ENCODE measurements at regions not wholly inside any gene's neighbourhood (a gene's known extent, or its start where the extent isn't known, plus 50 kb on each side); places are given as distances from the start of the nearest gene placed in this dataset.

- H2BK12ac ChIP-seq (ENCODE audit: low read length), result no peak overlapping the region
- no peak overlapping the region for H4K8ac ChIP-seq (ENCODE audit: low read depth, low read length)
- no peaks in the 10 kb centered on the region for H3K9me3 ChIP-seq (ENCODE audit: insufficient read depth, low read depth, low read length)
- no peaks in the 10 kb centered on the region for H3K79me1 ChIP-seq (ENCODE audit: low read length)
- H3K18ac ChIP-seq (ENCODE audit: low read length), result no peak overlapping the region
- H2BK120ac ChIP-seq (ENCODE audit: insufficient read depth, low read length, poor library complexity), result no peak overlapping the region
- no peak overlapping the region for H2AFZ ChIP-seq (ENCODE audit: insufficient read depth, low read length, poor library complexity)
- H3K4ac ChIP-seq (ENCODE audit: low read depth, low read length), result no peak overlapping the region
- H3K4me2 ChIP-seq (ENCODE audit: low read length), result no peak overlapping the region
- H3K36me3 ChIP-seq (ENCODE audit: control insufficient read depth in 1 of 2, insufficient read depth in 2 of 2, low read length in 2 of 2), result no peaks in the 10 kb centered on the region
- H4K91ac ChIP-seq (ENCODE audit: low read depth, low read length), result no peak overlapping the region
- H2AK5ac ChIP-seq (ENCODE audit: low read length), result no peak overlapping the region
- no peaks in the 10 kb centered on the region for H3K27me3 ChIP-seq (ENCODE audit: insufficient read depth, low read length)
- no peak overlapping the region for H3K27ac ChIP-seq (ENCODE audit: low read depth, low read length)
- H3K14ac ChIP-seq (ENCODE audit: low read length), result no peak overlapping the region
- no peak for DNase-seq
- no peak overlapping the region for H3K23ac ChIP-seq (ENCODE audit: low read length)
- H3K79me2 ChIP-seq (ENCODE audit: control insufficient read depth, insufficient read depth, low read length, poor library complexity), result no peaks in the 10 kb centered on the region
- no peak overlapping the region for H4K12ac ChIP-seq (ENCODE audit: low read depth, low read length)
- H3K9ac ChIP-seq (ENCODE audit: low read length), result no peak overlapping the region
- no peak overlapping the region for H2BK5ac ChIP-seq (ENCODE audit: low read depth, low read length, poor library complexity)
- H3K4me1 ChIP-seq (ENCODE audit: control insufficient read depth in 1 of 2, insufficient read depth in 2 of 2, low read length in 2 of 2), result no peaks in the 10 kb centered on the region
- no peak overlapping the region for H3K4me3 ChIP-seq (ENCODE audit: low read depth, low read length)
Observed at GRCh38 chr4:66629927-66630326, 915.4 kb downstream of the CENPC start.

DNA sequence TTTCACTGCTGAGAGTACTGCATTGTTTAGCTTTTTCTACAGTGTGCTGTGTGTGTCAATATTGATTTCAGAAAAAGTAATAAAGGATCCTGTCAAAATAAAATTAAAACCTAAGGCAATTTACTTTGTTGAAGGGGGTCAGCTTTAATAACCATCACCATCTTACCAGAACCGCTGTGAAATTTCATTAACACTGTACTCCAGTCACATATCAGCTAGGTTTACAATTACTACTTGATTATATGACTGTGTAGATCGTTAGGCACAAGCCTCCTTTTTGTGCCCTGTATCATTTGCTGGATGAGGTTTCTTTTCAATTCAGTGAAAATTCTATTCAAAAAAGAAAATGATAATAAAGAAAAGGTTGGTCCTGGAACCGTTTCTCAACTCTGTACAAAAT is 917.2 kb downstream of the CENPC start:
- no peak overlapping the region for H4K12ac ChIP-seq (ENCODE audit: low read depth, low read length)
- no peak overlapping the region for H2BK5ac ChIP-seq (ENCODE audit: low read depth, low read length, poor library complexity)
- no peak overlapping the region for H2AK5ac ChIP-seq (ENCODE audit: low read length)
- H3K79me1 ChIP-seq (ENCODE audit: low read length), result no peaks in the 10 kb centered on the region
- no peak overlapping the region for H3K9ac ChIP-seq (ENCODE audit: low read length)
- no peak overlapping the region for H2AFZ ChIP-seq (ENCODE audit: insufficient read depth, low read length, poor library complexity)
- no peak for DNase-seq
- no peak overlapping the region for H3K4me2 ChIP-seq (ENCODE audit: low read length)
- H3K18ac ChIP-seq (ENCODE audit: low read length), result no peak overlapping the region
- no peak overlapping the region for H3K14ac ChIP-seq (ENCODE audit: low read length)
- no peak overlapping the region for H2BK120ac ChIP-seq (ENCODE audit: insufficient read depth, low read length, poor library complexity)
- no peak overlapping the region for H2BK12ac ChIP-seq (ENCODE audit: low read length)
- no peaks in the 10 kb centered on the region for H3K79me2 ChIP-seq (ENCODE audit: control insufficient read depth, insufficient read depth, low read length, poor library complexity)
- H3K36me3 ChIP-seq (ENCODE audit: control insufficient read depth in 1 of 2, insufficient read depth in 2 of 2, low read length in 2 of 2), result no peaks in the 10 kb centered on the region
- H3K4me3 ChIP-seq (ENCODE audit: low read depth, low read length), result no peak overlapping the region
- no peak overlapping the region for H4K8ac ChIP-seq (ENCODE audit: low read depth, low read length)
- WGBS (ENCODE audit: extremely low coverage, insufficient coverage, insufficient read length), result no CpG with 5 or more reads among the region's 3 CpGs
- H3K23ac ChIP-seq (ENCODE audit: low read length), result no peak overlapping the region
- H3K9me3 ChIP-seq (ENCODE audit: insufficient read depth, low read depth, low read length), result no peaks in the 10 kb centered on the region
- no peaks in the 10 kb centered on the region for H3K4me1 ChIP-seq (ENCODE audit: control insufficient read depth in 1 of 2, insufficient read depth in 2 of 2, low read length in 2 of 2)
- H3K27me3 ChIP-seq (ENCODE audit: insufficient read depth, low read length), result no peaks in the 10 kb centered on the region
- no peak overlapping the region for H4K91ac ChIP-seq (ENCODE audit: low read depth, low read length)
- no peak overlapping the region for H3K4ac ChIP-seq (ENCODE audit: low read depth, low read length)
- H3K27ac ChIP-seq (ENCODE audit: low read depth, low read length), result no peak overlapping the region

DNA sequence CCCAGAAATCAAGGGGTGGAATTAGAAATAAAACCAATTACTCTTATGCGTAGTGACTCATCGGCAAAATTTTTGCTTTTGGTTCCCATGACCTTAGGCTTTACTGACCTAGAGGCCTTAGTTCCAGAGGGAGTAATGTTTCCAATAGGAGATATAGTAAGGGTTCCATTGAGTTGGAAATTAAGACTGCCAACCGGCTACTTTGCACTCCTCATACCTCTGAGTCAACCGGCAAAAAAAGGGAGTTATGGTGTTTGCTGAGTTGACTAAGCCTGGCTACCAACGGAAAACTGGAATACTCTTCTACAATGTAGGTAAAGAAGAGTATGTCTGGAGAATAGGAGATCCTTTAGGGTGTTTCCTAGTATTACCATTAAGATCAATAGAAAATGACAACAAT is 919.8 kb downstream of the CENPC start:
- no peak overlapping the region for H3K27ac ChIP-seq (ENCODE audit: low read depth, low read length)
- H3K9me3 ChIP-seq (ENCODE audit: insufficient read depth, low read depth, low read length), result no peaks in the 10 kb centered on the region
- no peak overlapping the region for H2BK12ac ChIP-seq (ENCODE audit: low read length)
- H3K9ac ChIP-seq (ENCODE audit: low read length), result no peak overlapping the region
- no CpG with 5 or more reads among the region's 5 CpGs for WGBS (ENCODE audit: extremely low coverage, insufficient coverage, insufficient read length)
- no peak overlapping the region for H4K8ac ChIP-seq (ENCODE audit: low read depth, low read length)
- no peak overlapping the region for H3K4ac ChIP-seq (ENCODE audit: low read depth, low read length)
- no peak overlapping the region for H3K4me3 ChIP-seq (ENCODE audit: low read depth, low read length)
- no peak overlapping the region for H3K14ac ChIP-seq (ENCODE audit: low read length)
- no peak overlapping the region for H2AK5ac ChIP-seq (ENCODE audit: low read length)
- H2BK5ac ChIP-seq (ENCODE audit: low read depth, low read length, poor library complexity), result no peak overlapping the region
- no peaks in the 10 kb centered on the region for H3K27me3 ChIP-seq (ENCODE audit: insufficient read depth, low read length)
- no peak overlapping the region for H3K23ac ChIP-seq (ENCODE audit: low read length)
- H4K12ac ChIP-seq (ENCODE audit: low read depth, low read length), result no peak overlapping the region
- H3K79me1 ChIP-seq (ENCODE audit: low read length), result no peaks in the 10 kb centered on the region
- no peaks in the 10 kb centered on the region for H3K79me2 ChIP-seq (ENCODE audit: control insufficient read depth, insufficient read depth, low read length, poor library complexity)
- no peak for DNase-seq
- H3K36me3 ChIP-seq (ENCODE audit: control insufficient read depth in 1 of 2, insufficient read depth in 2 of 2, low read length in 2 of 2), result no peaks in the 10 kb centered on the region
- no peak overlapping the region for H4K91ac ChIP-seq (ENCODE audit: low read depth, low read length)
- no peak overlapping the region for H2BK120ac ChIP-seq (ENCODE audit: insufficient read depth, low read length, poor library complexity)
- H3K4me2 ChIP-seq (ENCODE audit: low read length), result no peak overlapping the region
- H3K4me1 ChIP-seq (ENCODE audit: control insufficient read depth in 1 of 2, insufficient read depth in 2 of 2, low read length in 2 of 2), result no peaks in the 10 kb centered on the region
- no peak overlapping the region for H3K18ac ChIP-seq (ENCODE audit: low read length)
- H2AFZ ChIP-seq (ENCODE audit: insufficient read depth, low read length, poor library complexity), result no peak overlapping the region

- H3K79me2 ChIP-seq (ENCODE audit: control insufficient read depth, insufficient read depth, low read length, poor library complexity), result no peaks in the 10 kb centered on the region
- H3K14ac ChIP-seq (ENCODE audit: low read length), result no peak overlapping the region
- no peak overlapping the region for H2BK12ac ChIP-seq (ENCODE audit: low read length)
- no peak for DNase-seq
- peaks cover 0 to 3% of the 10 kb centered on the region in 2 experiments for H3K4me1 ChIP-seq (ENCODE audit: control insufficient read depth in 1 of 2, insufficient read depth in 2 of 2, low read length in 2 of 2)
- no peaks in the 10 kb centered on the region for H3K27me3 ChIP-seq (ENCODE audit: insufficient read depth, low read length)
- no peak overlapping the region for H2BK120ac ChIP-seq (ENCODE audit: insufficient read depth, low read length, poor library complexity)
- H3K9me3 ChIP-seq (ENCODE audit: insufficient read depth, low read depth, low read length), result peaks cover 3% of the 10 kb centered on the region
- no peak overlapping the region for H4K8ac ChIP-seq (ENCODE audit: low read depth, low read length)
- no peak overlapping the region for H4K12ac ChIP-seq (ENCODE audit: low read depth, low read length)
- no peak overlapping the region for H3K23ac ChIP-seq (ENCODE audit: low read length)
- H3K4me2 ChIP-seq (ENCODE audit: low read length), result no peak overlapping the region
- H3K27ac ChIP-seq (ENCODE audit: low read depth, low read length), result no peak overlapping the region
- H3K36me3 ChIP-seq (ENCODE audit: control insufficient read depth in 1 of 2, insufficient read depth in 2 of 2, low read length in 2 of 2), result peaks cover 0 to 2% of the 10 kb centered on the region in 2 experiments
- no peak overlapping the region for H2AK5ac ChIP-seq (ENCODE audit: low read length)
- no peak overlapping the region for H3K4ac ChIP-seq (ENCODE audit: low read depth, low read length)
- no peak overlapping the region for H3K9ac ChIP-seq (ENCODE audit: low read length)
- H4K91ac ChIP-seq (ENCODE audit: low read depth, low read length), result no peak overlapping the region
- no peak overlapping the region for H2BK5ac ChIP-seq (ENCODE audit: low read depth, low read length, poor library complexity)
- H3K79me1 ChIP-seq (ENCODE audit: low read length), result no peaks in the 10 kb centered on the region
- no peak overlapping the region for H2AFZ ChIP-seq (ENCODE audit: insufficient read depth, low read length, poor library complexity)
- H3K4me3 ChIP-seq (ENCODE audit: low read depth, low read length), result no peak overlapping the region
- no peak overlapping the region for H3K18ac ChIP-seq (ENCODE audit: low read length)
- WGBS (ENCODE audit: extremely low coverage, insufficient coverage, insufficient read length), result no CpG with 5 or more reads among the region's 2 CpGs
Observed at GRCh38 chr4:66613591-66613990, 931.7 kb downstream of the CENPC start.
